ENCODE measurements at regions not wholly inside any gene's neighbourhood (a gene's known extent, or its start where the extent isn't known, plus 50 kb on each side); places are given as distances from the start of the nearest gene placed in this dataset.

DNA sequence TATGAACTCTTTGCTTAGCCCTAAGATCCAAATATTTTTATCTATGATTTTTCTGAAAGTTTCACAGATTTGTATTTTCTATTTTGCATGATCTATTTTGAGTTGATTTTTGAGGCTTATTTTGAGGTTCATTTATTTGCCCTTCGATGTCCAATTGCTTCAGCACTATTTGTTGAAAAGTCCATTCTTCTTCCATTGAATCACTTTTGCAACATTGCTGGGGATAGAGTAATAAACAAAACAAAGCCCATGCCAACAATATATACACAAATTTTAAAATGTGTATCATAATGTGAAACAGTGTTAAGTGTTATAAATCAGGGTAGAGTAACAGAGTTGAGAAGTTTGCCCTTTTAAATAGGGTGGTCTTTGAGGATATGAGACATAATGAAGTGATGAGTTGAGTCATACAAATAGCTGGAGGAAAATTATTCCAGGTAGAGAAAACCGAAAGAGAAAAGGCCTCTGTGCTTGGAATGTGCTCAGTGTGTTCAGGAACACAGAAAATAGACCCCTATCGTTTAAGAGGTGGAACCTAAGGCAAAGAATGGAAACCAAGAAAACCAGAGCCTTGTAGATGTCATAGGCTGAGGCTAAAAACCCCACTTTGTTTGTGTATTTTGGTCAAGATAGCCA, 172.7 kb upstream of the NR5A2 start:
- H3K27ac ChIP-seq: no peak overlapping the region
- H3K9me3 ChIP-seq: no peaks in the 10 kb centered on the region
- H3K27me3 ChIP-seq: no peaks in the 10 kb centered on the region
- TF ChIP-seq, protein P1, sequence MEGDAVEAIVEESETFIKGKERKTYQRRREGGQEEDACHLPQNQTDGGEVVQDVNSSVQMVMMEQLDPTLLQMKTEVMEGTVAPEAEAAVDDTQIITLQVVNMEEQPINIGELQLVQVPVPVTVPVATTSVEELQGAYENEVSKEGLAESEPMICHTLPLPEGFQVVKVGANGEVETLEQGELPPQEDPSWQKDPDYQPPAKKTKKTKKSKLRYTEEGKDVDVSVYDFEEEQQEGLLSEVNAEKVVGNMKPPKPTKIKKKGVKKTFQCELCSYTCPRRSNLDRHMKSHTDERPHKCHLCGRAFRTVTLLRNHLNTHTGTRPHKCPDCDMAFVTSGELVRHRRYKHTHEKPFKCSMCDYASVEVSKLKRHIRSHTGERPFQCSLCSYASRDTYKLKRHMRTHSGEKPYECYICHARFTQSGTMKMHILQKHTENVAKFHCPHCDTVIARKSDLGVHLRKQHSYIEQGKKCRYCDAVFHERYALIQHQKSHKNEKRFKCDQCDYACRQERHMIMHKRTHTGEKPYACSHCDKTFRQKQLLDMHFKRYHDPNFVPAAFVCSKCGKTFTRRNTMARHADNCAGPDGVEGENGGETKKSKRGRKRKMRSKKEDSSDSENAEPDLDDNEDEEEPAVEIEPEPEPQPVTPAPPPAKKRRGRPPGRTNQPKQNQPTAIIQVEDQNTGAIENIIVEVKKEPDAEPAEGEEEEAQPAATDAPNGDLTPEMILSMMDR (IDR thresholded peaks at IDR 0.05): no peak
- TF ChIP-seq POLR2A (IDR thresholded peaks at IDR 0.05): no peak
- intact Hi-C loops (cut with DNase I; ENCODE audit: low total_unique reads): no loop called here
- no peak overlapping the region for H3K4me3 ChIP-seq
- H3K36me3 ChIP-seq: no peaks in the 10 kb centered on the region
- no peak for DNase-seq
- no peaks in the 10 kb centered on the region for H3K4me1 ChIP-seq

DNA sequence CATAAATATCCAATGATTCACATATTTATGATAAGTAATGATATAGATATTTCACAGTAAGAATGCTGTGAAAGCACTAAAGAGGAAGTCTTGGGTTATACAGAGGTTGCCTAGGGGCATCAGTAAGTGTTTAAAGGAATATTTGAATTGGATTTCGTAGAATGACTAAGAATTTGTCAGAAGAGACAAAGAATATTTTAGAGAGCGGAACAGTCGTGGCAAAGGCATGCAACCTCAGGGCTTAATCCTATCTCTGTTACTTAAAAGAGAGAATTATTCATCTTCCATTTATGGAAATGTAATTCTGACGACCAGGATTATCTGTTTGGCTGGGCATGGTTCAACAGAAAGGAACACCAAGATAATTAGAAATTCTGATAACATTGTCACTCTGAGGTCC, 171.9 kb upstream of the NR5A2 start:
- no peaks in the 10 kb centered on the region for H3K36me3 ChIP-seq
- intact Hi-C loops (cut with DNase I; ENCODE audit: low total_unique reads): no loop called here
- H3K9me3 ChIP-seq: no peaks in the 10 kb centered on the region
- no peak for DNase-seq
- H3K4me3 ChIP-seq: no peak overlapping the region
- no peaks in the 10 kb centered on the region for H3K27me3 ChIP-seq
- no peak overlapping the region for H3K27ac ChIP-seq
- H3K4me1 ChIP-seq: no peaks in the 10 kb centered on the region
- TF ChIP-seq POLR2A (IDR thresholded peaks at IDR 0.05): no peak
- TF ChIP-seq, protein P1 (IDR thresholded peaks at IDR 0.05): no peak

- intact Hi-C loops (cut with DNase I; ENCODE audit: low total_unique reads): no loop called here
These were observed 171.2 kb upstream of the NR5A2 start for GRCh38 chr1:199856216-199856780.

DNA sequence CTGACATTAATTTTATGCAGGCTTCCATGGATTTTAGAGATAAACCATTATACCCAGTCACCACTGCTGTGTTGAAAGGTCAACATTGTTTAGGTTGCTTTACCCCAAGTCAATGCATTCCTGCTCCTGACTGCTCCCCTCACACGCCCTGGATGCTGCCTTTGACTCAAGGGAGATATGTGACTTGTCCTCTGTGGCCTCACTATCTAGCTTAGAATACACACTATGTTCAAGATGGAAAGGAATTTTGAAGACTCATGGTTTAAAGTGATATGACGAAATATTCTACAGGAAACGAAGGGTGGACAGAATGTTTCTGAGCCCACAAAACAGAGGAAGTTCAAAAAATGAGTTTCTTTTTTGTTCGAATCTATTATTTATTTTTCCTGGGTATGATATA, 170.4 kb upstream of the NR5A2 start:
- no peaks in the 10 kb centered on the region for H3K9me3 ChIP-seq
- DNase-seq: no peak
- H3K27me3 ChIP-seq: no peaks in the 10 kb centered on the region
- H3K4me3 ChIP-seq: no peak overlapping the region
- TF ChIP-seq, protein P1 (IDR thresholded peaks at IDR 0.05): no peak
- TF ChIP-seq POLR2A (IDR thresholded peaks at IDR 0.05): no peak
- no peaks in the 10 kb centered on the region for H3K36me3 ChIP-seq
- no peak overlapping the region for H3K27ac ChIP-seq
- intact Hi-C loops (cut with DNase I; ENCODE audit: low total_unique reads): no loop called here
- H3K4me1 ChIP-seq: no peaks in the 10 kb centered on the region

More at GRCh38 chr1:199856216-199856780, 171.2 kb upstream of the NR5A2 start:
- Histone ChIP-seq H3K4me1 (no peaks in the 10 kb centered on the region), H3K4me3 (no peak overlapping the region), H3K9me3 (no peaks in the 10 kb centered on the region), H3K27ac (no peak overlapping the region), H3K36me3 (no peaks in the 10 kb centered on the region), H3K27me3 (no peaks in the 10 kb centered on the region)
- no peak for DNase-seq
- TF ChIP-seq, protein P1 (IDR thresholded peaks at IDR 0.05): no peak
- TF ChIP-seq POLR2A (IDR thresholded peaks at IDR 0.05): no peak

DNA sequence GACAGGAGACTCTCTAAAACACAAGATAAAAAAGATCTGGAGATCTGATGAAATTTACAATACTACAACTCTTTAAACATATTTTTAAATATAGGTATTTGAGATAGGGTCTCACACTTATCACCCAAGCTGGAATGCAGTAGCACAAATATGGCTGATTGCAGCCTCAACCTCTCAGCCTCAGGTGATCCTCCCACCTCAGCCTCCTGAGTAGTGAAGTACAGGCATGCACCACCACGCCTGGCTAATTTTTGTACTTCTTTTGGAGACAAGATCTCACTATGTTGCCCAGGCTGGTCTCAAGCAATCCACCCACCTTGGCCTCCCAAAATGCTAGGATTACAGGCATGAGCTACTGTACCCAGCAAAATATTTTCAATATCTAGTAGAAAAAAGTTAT, 170.0 kb upstream of the NR5A2 start:
- intact Hi-C loops (cut with DNase I; ENCODE audit: low total_unique reads): no loop called here
- TF ChIP-seq, protein P1 (IDR thresholded peaks at IDR 0.05): no peak
- H3K27ac ChIP-seq: no peak overlapping the region

More for the DNA sequence above, 170.0 kb upstream of the NR5A2 start:
- Histone ChIP-seq H3K9me3 (no peaks in the 10 kb centered on the region), H3K4me3 (no peak overlapping the region), H3K4me1 (no peaks in the 10 kb centered on the region), H3K27me3 (no peaks in the 10 kb centered on the region), H3K36me3 (no peaks in the 10 kb centered on the region)
- no peak for DNase-seq
